Stimulated activated CD8-positive, alpha-beta memory T cell treated with anti-CD3 and anti-CD28 coated beads, Interleukin-15, amount 100 ng/mL, for 24 hours (primary cell): ENCODE measurements at regions not wholly inside any gene's neighbourhood (a gene's known extent, or its start where the extent isn't known, plus 50 kb on each side); places are given as distances from the start of the nearest gene placed in this dataset.
"Not testable (repeated sequence)": the region's sequence is repeated elsewhere in the genome, so short reads cannot be mapped to it uniquely, and the experiment has no call there.

Experiments used
- DNase-seq: peaks from one replicate; pipeline ENCODE4 v3.0.0-alpha.2; 2020; ENCODE audit warnings: low read depth

- peak; percentile 77 for DNase-seq
Observed at GRCh38 chr17:77086433-77087010, 54.2 kb upstream of the SEC14L1 start.

- DNase-seq = no peak
Observed at GRCh38 chr17:77087650-77088454, 52.9 kb upstream of the SEC14L1 start.

GRCh38 chr17:77088455-77089123 lies 52.2 kb upstream of the SEC14L1 start:
- DNase-seq = peak; percentile 69

- DNase-seq = no peak
Observed at GRCh38 chr17:77089124-77089490, 51.7 kb upstream of the SEC14L1 start.

- not testable (repeated sequence) for DNase-seq
Observed at GRCh38 chr17:77089949-77090348, 50.8 kb upstream of the SEC14L1 start.

GRCh38 chr17:77090476-77090875 lies 50.3 kb upstream of the SEC14L1 start:
- DNase-seq = no peak
